ENCODE measurements at regions not wholly inside any gene's neighbourhood (a gene's known extent, or its start where the extent isn't known, plus 50 kb on each side); places are given as distances from the start of the nearest gene placed in this dataset.

GRCh38 chr14:40123816-40124215 lies 691.6 kb upstream of the FBXO33 start:
- no peaks in the 10 kb centered on the region for H3K36me3 ChIP-seq (ENCODE audit: control insufficient read depth, insufficient read depth, low read length)
- 100% methylated on average over 1 of the region's 2 CpGs for WGBS (ENCODE audit: insufficient coverage)
- no peaks in the 10 kb centered on the region for H3K9me3 ChIP-seq (ENCODE audit: control insufficient read depth, insufficient read depth, low read length)
- no peak overlapping the region for H3K4me3 ChIP-seq (ENCODE audit: low read depth, low read length)
- no peaks in the 10 kb centered on the region for H3K27me3 ChIP-seq (ENCODE audit: control insufficient read depth, insufficient read depth, low read length)
- no peak overlapping the region for H3K27ac ChIP-seq (ENCODE audit: low read depth, low read length)
- DNase-seq (ENCODE audit: low read depth in 4 of 6, low spot score in 6 of 6) = no peak
- no peaks in the 10 kb centered on the region for H3K4me1 ChIP-seq (ENCODE audit: control insufficient read depth, insufficient read depth, low read length)

GRCh38 chr14:40122968-40123648 lies 690.9 kb upstream of the FBXO33 start:
- peak in 1 of 6 donors; percentile 6 for DNase-seq (ENCODE audit: low read depth in 4 of 6, low spot score in 6 of 6)
- no CpG with 5 or more reads among the region's 2 CpGs for WGBS (ENCODE audit: insufficient coverage)

GRCh38 chr14:40119765-40120164 lies 687.5 kb upstream of the FBXO33 start:
- WGBS (ENCODE audit: insufficient coverage) = no CpG with 5 or more reads among the region's 2 CpGs

More at GRCh38 chr14:40122968-40123648, 690.9 kb upstream of the FBXO33 start:
- no peaks in the 10 kb centered on the region for H3K27me3 ChIP-seq (ENCODE audit: control insufficient read depth, insufficient read depth, low read length)
- H3K4me1 ChIP-seq (ENCODE audit: control insufficient read depth, insufficient read depth, low read length) = no peaks in the 10 kb centered on the region
- H3K27ac ChIP-seq (ENCODE audit: low read depth, low read length) = no peak overlapping the region
- no peaks in the 10 kb centered on the region for H3K9me3 ChIP-seq (ENCODE audit: control insufficient read depth, insufficient read depth, low read length)
- H3K36me3 ChIP-seq (ENCODE audit: control insufficient read depth, insufficient read depth, low read length) = no peaks in the 10 kb centered on the region
- no peak overlapping the region for H3K4me3 ChIP-seq (ENCODE audit: low read depth, low read length)

GRCh38 chr14:40119321-40119720 lies 687.1 kb upstream of the FBXO33 start:
- Histone ChIP-seq H3K27ac (ENCODE audit: low read depth, low read length) (no peak overlapping the region), H3K4me3 (ENCODE audit: low read depth, low read length) (no peak overlapping the region), H3K9me3 (ENCODE audit: control insufficient read depth, insufficient read depth, low read length) (no peaks in the 10 kb centered on the region), H3K36me3 (ENCODE audit: control insufficient read depth, insufficient read depth, low read length) (no peaks in the 10 kb centered on the region), H3K27me3 (ENCODE audit: control insufficient read depth, insufficient read depth, low read length) (no peaks in the 10 kb centered on the region), H3K4me1 (ENCODE audit: control insufficient read depth, insufficient read depth, low read length) (no peaks in the 10 kb centered on the region)
- no peak for DNase-seq (ENCODE audit: low read depth in 4 of 6, low spot score in 6 of 6)
- WGBS (ENCODE audit: insufficient coverage) = 100% methylated on average over 2 of the region's 4 CpGs

More at GRCh38 chr14:40119765-40120164, 687.5 kb upstream of the FBXO33 start:
- Histone ChIP-seq H3K4me1 (ENCODE audit: control insufficient read depth, insufficient read depth, low read length) (no peaks in the 10 kb centered on the region), H3K27ac (ENCODE audit: low read depth, low read length) (no peak overlapping the region), H3K36me3 (ENCODE audit: control insufficient read depth, insufficient read depth, low read length) (no peaks in the 10 kb centered on the region), H3K27me3 (ENCODE audit: control insufficient read depth, insufficient read depth, low read length) (no peaks in the 10 kb centered on the region), H3K9me3 (ENCODE audit: control insufficient read depth, insufficient read depth, low read length) (no peaks in the 10 kb centered on the region), H3K4me3 (ENCODE audit: low read depth, low read length) (no peak overlapping the region)
- DNase-seq (ENCODE audit: low read depth in 4 of 6, low spot score in 6 of 6) = no peak

- H3K4me3 ChIP-seq (ENCODE audit: low read depth, low read length) = no peak overlapping the region
- no peaks in the 10 kb centered on the region for H3K36me3 ChIP-seq (ENCODE audit: control insufficient read depth, insufficient read depth, low read length)
- WGBS (ENCODE audit: insufficient coverage) = no CpG with 5 or more reads among the region's 1 CpG
- DNase-seq (ENCODE audit: low read depth in 4 of 6, low spot score in 6 of 6) = no peak
- H3K9me3 ChIP-seq (ENCODE audit: control insufficient read depth, insufficient read depth, low read length) = no peaks in the 10 kb centered on the region
- no peaks in the 10 kb centered on the region for H3K27me3 ChIP-seq (ENCODE audit: control insufficient read depth, insufficient read depth, low read length)
- H3K4me1 ChIP-seq (ENCODE audit: control insufficient read depth, insufficient read depth, low read length) = no peaks in the 10 kb centered on the region
- no peak overlapping the region for H3K27ac ChIP-seq (ENCODE audit: low read depth, low read length)
Measured at GRCh38 chr14:40115583-40115982, 683.4 kb upstream of the FBXO33 start.

GRCh38 chr14:40113671-40114070 lies 681.4 kb upstream of the FBXO33 start:
- H3K9me3 ChIP-seq (ENCODE audit: control insufficient read depth, insufficient read depth, low read length) = no peaks in the 10 kb centered on the region
- no peak for DNase-seq (ENCODE audit: low read depth in 4 of 6, low spot score in 6 of 6)
- H3K4me3 ChIP-seq (ENCODE audit: low read depth, low read length) = no peak overlapping the region
- H3K27me3 ChIP-seq (ENCODE audit: control insufficient read depth, insufficient read depth, low read length) = no peaks in the 10 kb centered on the region
- H3K4me1 ChIP-seq (ENCODE audit: control insufficient read depth, insufficient read depth, low read length) = no peaks in the 10 kb centered on the region
- H3K27ac ChIP-seq (ENCODE audit: low read depth, low read length) = no peak overlapping the region
- no peaks in the 10 kb centered on the region for H3K36me3 ChIP-seq (ENCODE audit: control insufficient read depth, insufficient read depth, low read length)

- Histone ChIP-seq H3K36me3 (ENCODE audit: control insufficient read depth, insufficient read depth, low read length) (no peaks in the 10 kb centered on the region), H3K4me3 (ENCODE audit: low read depth, low read length) (no peak overlapping the region), H3K9me3 (ENCODE audit: control insufficient read depth, insufficient read depth, low read length) (no peaks in the 10 kb centered on the region), H3K27me3 (ENCODE audit: control insufficient read depth, insufficient read depth, low read length) (no peaks in the 10 kb centered on the region), H3K4me1 (ENCODE audit: control insufficient read depth, insufficient read depth, low read length) (no peaks in the 10 kb centered on the region), H3K27ac (ENCODE audit: low read depth, low read length) (no peak overlapping the region)
- DNase-seq (ENCODE audit: low read depth in 4 of 6, low spot score in 6 of 6) = no peak
- 50% methylated on average over 1 of the region's 1 CpG for WGBS (ENCODE audit: insufficient coverage)
Measured at GRCh38 chr14:40100544-40101196, 668.4 kb upstream of the FBXO33 start.

- Histone ChIP-seq H3K27me3 (ENCODE audit: control insufficient read depth, insufficient read depth, low read length) (no peaks in the 10 kb centered on the region), H3K9me3 (ENCODE audit: control insufficient read depth, insufficient read depth, low read length) (no peaks in the 10 kb centered on the region), H3K4me3 (ENCODE audit: low read depth, low read length) (no peak overlapping the region), H3K27ac (ENCODE audit: low read depth, low read length) (no peak overlapping the region), H3K36me3 (ENCODE audit: control insufficient read depth, insufficient read depth, low read length) (no peaks in the 10 kb centered on the region), H3K4me1 (ENCODE audit: control insufficient read depth, insufficient read depth, low read length) (no peaks in the 10 kb centered on the region)
- 76% methylated on average over 2 of the region's 2 CpGs for WGBS (ENCODE audit: insufficient coverage)
- DNase-seq (ENCODE audit: low read depth in 4 of 6, low spot score in 6 of 6) = no peak
Measured at GRCh38 chr14:40099316-40099715, 667.1 kb upstream of the FBXO33 start.

- no peaks in the 10 kb centered on the region for H3K27me3 ChIP-seq (ENCODE audit: control insufficient read depth, insufficient read depth, low read length)
- no peak for DNase-seq (ENCODE audit: low read depth in 4 of 6, low spot score in 6 of 6)
- H3K4me1 ChIP-seq (ENCODE audit: control insufficient read depth, insufficient read depth, low read length) = no peaks in the 10 kb centered on the region
- no peak overlapping the region for H3K4me3 ChIP-seq (ENCODE audit: low read depth, low read length)
- H3K9me3 ChIP-seq (ENCODE audit: control insufficient read depth, insufficient read depth, low read length) = no peaks in the 10 kb centered on the region
- H3K36me3 ChIP-seq (ENCODE audit: control insufficient read depth, insufficient read depth, low read length) = no peaks in the 10 kb centered on the region
- H3K27ac ChIP-seq (ENCODE audit: low read depth, low read length) = no peak overlapping the region
- no CpG with 5 or more reads among the region's 3 CpGs for WGBS (ENCODE audit: insufficient coverage)
Measured at GRCh38 chr14:40098468-40098867, 666.2 kb upstream of the FBXO33 start.

GRCh38 chr14:40096968-40097367 lies 664.7 kb upstream of the FBXO33 start:
- Histone ChIP-seq H3K4me1 (ENCODE audit: control insufficient read depth, insufficient read depth, low read length) (no peaks in the 10 kb centered on the region), H3K27me3 (ENCODE audit: control insufficient read depth, insufficient read depth, low read length) (no peaks in the 10 kb centered on the region), H3K27ac (ENCODE audit: low read depth, low read length) (no peak overlapping the region), H3K4me3 (ENCODE audit: low read depth, low read length) (no peak overlapping the region), H3K9me3 (ENCODE audit: control insufficient read depth, insufficient read depth, low read length) (no peaks in the 10 kb centered on the region), H3K36me3 (ENCODE audit: control insufficient read depth, insufficient read depth, low read length) (no peaks in the 10 kb centered on the region)
- no peak for DNase-seq (ENCODE audit: low read depth in 4 of 6, low spot score in 6 of 6)
